Stomach (tissue), 4 donors: ENCODE measurements at regions not wholly inside any gene's neighbourhood (a gene's known extent, or its start where the extent isn't known, plus 50 kb on each side); places are given as distances from the start of the nearest gene placed in this dataset.

Experiments used
- EP300 ChIP-seq: sonication (generic); formaldehyde crosslinking; IDR thresholded peaks from one replicate; pipeline ENCODE4 v1.6.1; 2017; ENCODE audit warnings: antibody characterized with exemption
- POLR2A ChIP-seq, 4 donors: fragments of 450-650 bp; IDR thresholded peaks; one replicate each; pipeline ENCODE4 v1.6.1; 2016; ENCODE audit warnings: antibody characterized with exemption in 4 of 4, control low read depth in 2 of 4, mild to moderate bottlenecking in 1 of 4, moderate library complexity in 1 of 4
- POLR2AphosphoS5 ChIP-seq, 3 donors: sonication (generic); formaldehyde crosslinking; IDR thresholded peaks; one replicate each; pipeline ENCODE4 v1.6.1; 2016; ENCODE audit warnings: antibody characterized with exemption in 3 of 3
- TF ChIP-seq, protein P1 (sequence below), 7 experiments: fragments of 450-650 bp in 4 of 7; fragments of 200-600 bp in 3 of 7; sonication (generic) in 3 of 7; IDR thresholded peaks; one replicate each; pipeline ENCODE4 v1.5.1; 2016 to 2019; ENCODE audit warnings: antibody characterized with exemption in 7 of 7, control low read depth in 2 of 7, mild to moderate bottlenecking in 1 of 7

DNA sequence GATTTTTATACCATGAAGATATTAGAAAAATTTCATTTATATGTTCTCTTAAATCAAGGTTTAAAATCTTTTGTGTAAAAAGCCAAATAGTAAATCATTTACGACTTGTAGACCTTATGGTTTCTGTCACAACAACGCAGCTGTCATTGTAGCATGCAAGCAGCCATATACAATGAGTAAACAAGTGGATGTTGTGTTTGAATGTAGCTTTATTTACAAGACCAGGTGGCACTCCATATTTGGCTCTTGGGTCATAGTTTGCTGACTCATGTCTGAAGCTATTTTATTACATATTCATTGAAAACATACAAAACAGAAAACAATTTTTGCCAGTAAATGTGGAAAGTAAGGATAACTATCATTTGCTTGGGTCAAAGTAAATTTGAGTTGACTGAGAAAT is 930.8 kb downstream of the SLITRK5 start:
- TF ChIP-seq, protein P1, sequence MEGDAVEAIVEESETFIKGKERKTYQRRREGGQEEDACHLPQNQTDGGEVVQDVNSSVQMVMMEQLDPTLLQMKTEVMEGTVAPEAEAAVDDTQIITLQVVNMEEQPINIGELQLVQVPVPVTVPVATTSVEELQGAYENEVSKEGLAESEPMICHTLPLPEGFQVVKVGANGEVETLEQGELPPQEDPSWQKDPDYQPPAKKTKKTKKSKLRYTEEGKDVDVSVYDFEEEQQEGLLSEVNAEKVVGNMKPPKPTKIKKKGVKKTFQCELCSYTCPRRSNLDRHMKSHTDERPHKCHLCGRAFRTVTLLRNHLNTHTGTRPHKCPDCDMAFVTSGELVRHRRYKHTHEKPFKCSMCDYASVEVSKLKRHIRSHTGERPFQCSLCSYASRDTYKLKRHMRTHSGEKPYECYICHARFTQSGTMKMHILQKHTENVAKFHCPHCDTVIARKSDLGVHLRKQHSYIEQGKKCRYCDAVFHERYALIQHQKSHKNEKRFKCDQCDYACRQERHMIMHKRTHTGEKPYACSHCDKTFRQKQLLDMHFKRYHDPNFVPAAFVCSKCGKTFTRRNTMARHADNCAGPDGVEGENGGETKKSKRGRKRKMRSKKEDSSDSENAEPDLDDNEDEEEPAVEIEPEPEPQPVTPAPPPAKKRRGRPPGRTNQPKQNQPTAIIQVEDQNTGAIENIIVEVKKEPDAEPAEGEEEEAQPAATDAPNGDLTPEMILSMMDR (IDR thresholded peaks at IDR 0.05): no peak
- TF ChIP-seq EP300: no peak
- no peak for TF ChIP-seq POLR2A (IDR thresholded peaks at IDR 0.05)
- no peak for TF ChIP-seq POLR2AphosphoS5 (IDR thresholded peaks at IDR 0.05)
